ENCODE measurements at regions not wholly inside any gene's neighbourhood (a gene's known extent, or its start where the extent isn't known, plus 50 kb on each side); places are given as distances from the start of the nearest gene placed in this dataset.

- 100% methylated on average over 1 of the region's 4 CpGs for WGBS (ENCODE audit: extremely low coverage, insufficient read length, low lambda C conversion rate)
- Histone ChIP-seq H2AFZ (ENCODE audit: low read length) (no peak overlapping the region), H3K23ac (ENCODE audit: insufficient read length, low read depth, low read length) (no peak overlapping the region), H3K79me2 (ENCODE audit: insufficient read depth, low read length) (no peaks in the 10 kb centered on the region), H3K18ac (ENCODE audit: insufficient read length, low read depth, low read length) (no peak overlapping the region), H3K56ac (ENCODE audit: insufficient read length, low read depth, low read length) (no peak overlapping the region), H3K27me3 (ENCODE audit: insufficient read depth, low read length) (no peaks in the 10 kb centered on the region), H2BK5ac (ENCODE audit: insufficient read length, low read length) (no peak overlapping the region), H3T11ph (ENCODE audit: low read length) (no peak overlapping the region), H3K27ac (ENCODE audit: insufficient read length, low read depth, low read length) (no peak overlapping the region), H4K91ac (ENCODE audit: insufficient read length, low read depth, low read length) (no peak overlapping the region), H3K9me3 (ENCODE audit: control insufficient read depth, low read depth, low read length) (no peaks in the 10 kb centered on the region), H3K4me1 (ENCODE audit: insufficient read depth, low read length) (no peaks in the 10 kb centered on the region), H2BK12ac (ENCODE audit: insufficient read length, low read depth, low read length) (no peak overlapping the region), H3K23me2 (ENCODE audit: insufficient read length, low read depth, low read length, poor library complexity, severe bottlenecking) (no peaks in the 10 kb centered on the region), H3K79me1 (ENCODE audit: insufficient read depth, low read depth, low read length, poor library complexity, severe bottlenecking) (no peaks in the 10 kb centered on the region), H3K14ac (ENCODE audit: insufficient read depth, low read length) (no peak overlapping the region), H2BK20ac (ENCODE audit: low read depth, low read length, poor library complexity, severe bottlenecking) (no peak overlapping the region), H2BK120ac (ENCODE audit: low read depth, low read length, poor library complexity, severe bottlenecking) (no peak overlapping the region), H2BK15ac (ENCODE audit: low read depth, low read length) (no peak overlapping the region), H4K5ac (ENCODE audit: insufficient read length, low read depth, low read length) (no peak overlapping the region), H3K4ac (ENCODE audit: low read depth, low read length) (no peak overlapping the region), H3K4me2 (ENCODE audit: insufficient read depth, insufficient read length, low read length) (no peak overlapping the region), H4K20me1 (ENCODE audit: control insufficient read depth, insufficient read depth, insufficient read length) (no peaks in the 10 kb centered on the region), H4K8ac (replicated peaks; ENCODE audit: insufficient read length, low read depth, low read length) (no peak overlapping the region), H3K9ac (ENCODE audit: extremely low read depth, insufficient read length, low read length) (no peak overlapping the region), H2AK5ac (ENCODE audit: insufficient read length, low read length) (no peak overlapping the region)
- Mint-ChIP-seq H3K4me3 (no peak overlapping the region), H3K36me3 (ENCODE audit: insufficient read depth in 1 of 3, low read depth in 3 of 3) (no peaks in the 10 kb centered on the region), H3K9me3 (no peaks in the 10 kb centered on the region), H3K4me1 (no peaks in the 10 kb centered on the region), H3K27me3 (ENCODE audit: low read depth) (no peaks in the 10 kb centered on the region; the same call in 1 of the 2 replicates), H3K27ac (no peak overlapping the region)
- no peak for TF ChIP-seq CTCF (conservative IDR thresholded peaks at IDR 0.05)
- DNase-seq: no peak
Measured at GRCh38 chr1:190685676-190686075, 208.0 kb upstream of the BRINP3 start.
